ENCODE measurements at regions not wholly inside any gene's neighbourhood (a gene's known extent, or its start where the extent isn't known, plus 50 kb on each side); places are given as distances from the start of the nearest gene placed in this dataset.

GRCh38 chr15:62559381-62559733, 394.3 kb upstream of the C2CD4B start:
- no peak for DNase-seq (ENCODE audit: low spot score)
- Histone ChIP-seq H3K4me3 (ENCODE audit: low read depth, low read length, poor library complexity, severe bottlenecking) (no peak overlapping the region), H3K9me3 (ENCODE audit: low read depth, low read length, poor library complexity, severe bottlenecking) (no peaks in the 10 kb centered on the region), H3K36me3 (ENCODE audit: insufficient read depth, low read length, poor library complexity, severe bottlenecking) (no peaks in the 10 kb centered on the region), H3K27ac (ENCODE audit: low read depth, low read length, poor library complexity, severe bottlenecking) (no peak overlapping the region), H3K4me1 (ENCODE audit: insufficient read depth, low read length, poor library complexity, severe bottlenecking) (no peaks in the 10 kb centered on the region), H3K27me3 (replicated peaks; ENCODE audit: insufficient read depth, low read depth, low read length, poor library complexity) (no peaks in the 10 kb centered on the region)
- CTCF ChIA-PET = no interaction called here
- POLR2A ChIA-PET (ENCODE audit: low non-redundant PET) = no interaction called here
- intact Hi-C loops (cut with micrococcal nuclease; ENCODE audit: unreplicated experiment) = no loop called here
- no TSS peak for BruUV-seq (replicated peaks)
- no peak for TF ChIP-seq CTCF (conservative IDR thresholded peaks at IDR 0.05; ENCODE audit: low read depth, low read length)
- TF ChIP-seq EZH2 (IDR thresholded peaks at IDR 0.05; ENCODE audit: borderline replicate concordance, low read depth, low read length, poor library complexity, severe bottlenecking) = no peak

GRCh38 chr15:62561059-62561519, 396.0 kb upstream of the C2CD4B start:
- TF ChIP-seq EZH2 (IDR thresholded peaks at IDR 0.05; ENCODE audit: borderline replicate concordance, low read depth, low read length, poor library complexity, severe bottlenecking) = no peak
- no peak for TF ChIP-seq CTCF (conservative IDR thresholded peaks at IDR 0.05; ENCODE audit: low read depth, low read length)

GRCh38 chr15:62561571-62561970, 396.5 kb upstream of the C2CD4B start:
- Histone ChIP-seq H3K27me3 (replicated peaks; ENCODE audit: insufficient read depth, low read depth, low read length, poor library complexity) (no peaks in the 10 kb centered on the region), H3K27ac (ENCODE audit: low read depth, low read length, poor library complexity, severe bottlenecking) (no peak overlapping the region), H3K4me1 (ENCODE audit: insufficient read depth, low read length, poor library complexity, severe bottlenecking) (peaks cover 14% of the 10 kb centered on the region), H3K4me3 (ENCODE audit: low read depth, low read length, poor library complexity, severe bottlenecking) (no peak overlapping the region), H3K9me3 (ENCODE audit: low read depth, low read length, poor library complexity, severe bottlenecking) (no peaks in the 10 kb centered on the region), H3K36me3 (ENCODE audit: insufficient read depth, low read length, poor library complexity, severe bottlenecking) (no peaks in the 10 kb centered on the region)
- ChIA-PET CTCF (no interaction called here), POLR2A (ENCODE audit: low non-redundant PET) (no interaction called here)
- DNase-seq (ENCODE audit: low spot score) = no peak
- BruUV-seq (replicated peaks) = no TSS peak
- intact Hi-C loops (cut with micrococcal nuclease; ENCODE audit: unreplicated experiment) = no loop called here
- TF ChIP-seq CTCF (conservative IDR thresholded peaks at IDR 0.05; ENCODE audit: low read depth, low read length) (no peak), EZH2 (IDR thresholded peaks at IDR 0.05; ENCODE audit: borderline replicate concordance, low read depth, low read length, poor library complexity, severe bottlenecking) (no peak)

More at GRCh38 chr15:62561059-62561519, 396.0 kb upstream of the C2CD4B start:
- peaks cover 14% of the 10 kb centered on the region for H3K4me1 ChIP-seq (ENCODE audit: insufficient read depth, low read length, poor library complexity, severe bottlenecking)
- H3K27ac ChIP-seq (ENCODE audit: low read depth, low read length, poor library complexity, severe bottlenecking) = no peak overlapping the region
- H3K4me3 ChIP-seq (ENCODE audit: low read depth, low read length, poor library complexity, severe bottlenecking) = no peak overlapping the region
- DNase-seq (ENCODE audit: low spot score) = no peak
- intact Hi-C loops (cut with micrococcal nuclease; ENCODE audit: unreplicated experiment) = no loop called here
- no peaks in the 10 kb centered on the region for H3K36me3 ChIP-seq (ENCODE audit: insufficient read depth, low read length, poor library complexity, severe bottlenecking)
- CTCF ChIA-PET = no interaction called here
- POLR2A ChIA-PET (ENCODE audit: low non-redundant PET) = no interaction called here
- no peaks in the 10 kb centered on the region for H3K9me3 ChIP-seq (ENCODE audit: low read depth, low read length, poor library complexity, severe bottlenecking)
- H3K27me3 ChIP-seq (replicated peaks; ENCODE audit: insufficient read depth, low read depth, low read length, poor library complexity) = no peaks in the 10 kb centered on the region
- no TSS peak for BruUV-seq (replicated peaks)

All from A673 (cell line).